Calu3 (cell line): ENCODE measurements at regions not wholly inside any gene's neighbourhood (a gene's known extent, or its start where the extent isn't known, plus 50 kb on each side); places are given as distances from the start of the nearest gene placed in this dataset.

Experiments used
- BruUV-seq: library from RNA; stranded (reverse); fragments of 400-500 nt; replicated peaks from 2 replicates; lab custom pipeline; 2021; lab: Mats Ljungman, UMichigan
- CTCF ChIA-PET: fragments of 300-600 bp; sonication (Branson Sonifier 250); formaldehyde crosslinking; loops from one replicate; lab custom pipeline; 2022; ENCODE audit warnings: antibody characterized with exemption; lab: Charles Lee
- DNase-seq: peaks from one replicate; pipeline ENCODE4 v3.0.0; 2022
- H3K27ac Mint-ChIP-seq: one replicate; pipeline ENCODE4 v1.8.0; 2022; ENCODE audit warnings: mixed read lengths; ENCODE audit not compliant: unreplicated experiment
- H3K27me3 Mint-ChIP-seq: one replicate; pipeline ENCODE4 v1.8.0; 2022; ENCODE audit warnings: mixed read lengths; ENCODE audit not compliant: unreplicated experiment
- H3K36me3 Mint-ChIP-seq: one replicate; pipeline ENCODE4 v1.8.0; 2022; ENCODE audit warnings: mild to moderate bottlenecking, moderate library complexity, mixed read lengths; ENCODE audit not compliant: insufficient read depth, unreplicated experiment
- H3K4me1 Mint-ChIP-seq: one replicate; pipeline ENCODE4 v1.8.0; 2022; ENCODE audit warnings: mild to moderate bottlenecking, low read depth, mixed read lengths; ENCODE audit not compliant: unreplicated experiment
- H3K4me3 Mint-ChIP-seq: one replicate; pipeline ENCODE4 v1.8.0; 2022; ENCODE audit warnings: mild to moderate bottlenecking, low read depth, moderate library complexity, mixed read lengths; ENCODE audit not compliant: unreplicated experiment
- H3K9me3 Mint-ChIP-seq: one replicate; pipeline ENCODE4 v1.8.0; 2022; ENCODE audit warnings: low read depth, mixed read lengths; ENCODE audit not compliant: unreplicated experiment
- CTCF ChIP-seq: fragments of 200-600 bp; IDR thresholded peaks from one replicate; pipeline ENCODE4 v1.8.0; 2022; ENCODE audit warnings: antibody characterized with exemption; ENCODE audit not compliant: unreplicated experiment
- intact Hi-C: fragments of 100-400 bp; cut with micrococcal nuclease; formaldehyde crosslinking; loops from one replicate; pipeline ENCODE4 v1.10.0; 2022; ENCODE audit not compliant: unreplicated experiment

- DNase-seq, result no peak
- Mint-ChIP-seq H3K4me3 (no peak overlapping the region), H3K27me3 (peaks cover 45% of the 10 kb centered on the region), H3K27ac (no peak overlapping the region), H3K9me3 (no peaks in the 10 kb centered on the region), H3K4me1 (no peaks in the 10 kb centered on the region), H3K36me3 (no peaks in the 10 kb centered on the region)
- CTCF ChIA-PET, result no interaction called here
- TF ChIP-seq CTCF, result no peak
- BruUV-seq, result no TSS peak
- intact Hi-C loops, result no loop called here
Observed at GRCh38 chr9:90037146-90037797, 432.5 kb downstream of the GADD45G start.

- Mint-ChIP-seq H3K36me3 (no peaks in the 10 kb centered on the region), H3K9me3 (no peaks in the 10 kb centered on the region), H3K4me1 (no peaks in the 10 kb centered on the region), H3K27ac (no peak overlapping the region), H3K27me3 (peaks cover 32% of the 10 kb centered on the region), H3K4me3 (no peak overlapping the region)
- no TSS peak for BruUV-seq
- DNase-seq, result no peak
- TF ChIP-seq CTCF, result no peak
- intact Hi-C loops, result no loop called here
- CTCF ChIA-PET, result no interaction called here
Observed at GRCh38 chr9:90038763-90039162, 434.0 kb downstream of the GADD45G start.

DNA sequence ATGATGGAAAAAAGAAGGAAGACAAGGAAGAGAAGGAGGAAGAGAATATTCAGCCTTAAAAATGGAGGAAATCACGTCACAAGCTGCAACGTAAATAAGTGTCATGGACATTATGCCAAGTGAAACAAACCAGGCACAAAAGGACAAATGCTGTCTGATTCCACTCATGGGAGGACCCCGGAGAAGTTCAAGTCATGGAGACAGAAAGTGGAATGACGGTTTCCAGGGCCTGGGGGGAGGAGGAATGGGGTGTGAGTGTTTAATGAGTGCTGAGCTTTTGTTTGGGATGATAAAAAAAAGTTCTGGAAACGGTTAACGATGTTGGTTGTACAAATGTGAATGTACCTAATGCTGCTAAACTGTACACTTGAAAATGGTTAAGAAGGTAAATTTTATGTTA lies 439.5 kb downstream of the GADD45G start:
- intact Hi-C loops, result no loop called here
- H3K4me3 Mint-ChIP-seq, result no peak overlapping the region
- H3K4me1 Mint-ChIP-seq, result peaks cover 15% of the 10 kb centered on the region
- H3K27me3 Mint-ChIP-seq, result peaks cover 15% of the 10 kb centered on the region
- H3K36me3 Mint-ChIP-seq, result peaks cover 5% of the 10 kb centered on the region
- CTCF ChIA-PET, result interaction anchor here (1.2 kb wide), 1 partner anchor 440 kb away, joined by 3 read pairs; the partner anchor contains the start of gene GADD45G
- DNase-seq, result no peak
- H3K27ac Mint-ChIP-seq, result no peak overlapping the region
- no peak for TF ChIP-seq CTCF
- no peaks in the 10 kb centered on the region for H3K9me3 Mint-ChIP-seq
- BruUV-seq, result no TSS peak

DNA sequence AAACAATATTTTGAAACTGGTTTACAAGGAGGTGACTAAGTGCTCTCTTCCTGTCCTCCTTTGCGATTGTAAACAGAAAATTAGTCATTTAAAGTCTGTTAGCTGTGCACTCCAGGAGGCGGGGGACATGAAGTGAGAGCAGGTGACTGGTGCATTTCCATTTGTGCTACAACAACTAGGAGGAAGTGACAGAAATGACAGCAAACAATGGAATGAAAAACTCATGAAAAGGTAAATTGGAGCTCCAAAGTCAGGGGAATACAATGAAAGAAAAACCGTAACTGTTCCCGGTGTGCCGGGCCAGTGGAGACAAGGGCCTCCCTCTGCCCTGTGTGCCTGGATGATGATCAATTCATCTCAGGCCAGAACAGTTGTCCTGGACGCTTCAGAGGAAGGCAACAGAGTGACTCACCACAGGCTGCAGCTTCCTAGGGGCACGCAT lies 439.9 kb downstream of the GADD45G start:
- Mint-ChIP-seq H3K9me3 (no peaks in the 10 kb centered on the region), H3K4me1 (peaks cover 15% of the 10 kb centered on the region), H3K27me3 (peaks cover 10% of the 10 kb centered on the region), H3K36me3 (peaks cover 5% of the 10 kb centered on the region), H3K27ac (no peak overlapping the region), H3K4me3 (no peak overlapping the region)
- BruUV-seq, result no TSS peak
- TF ChIP-seq CTCF, result no peak
- intact Hi-C loops, result no loop called here
- CTCF ChIA-PET, result interaction anchor here (1.2 kb wide), 1 partner anchor 440 kb away, joined by 3 read pairs; the partner anchor contains the start of gene GADD45G
- no peak for DNase-seq
